ENCODE measurements at regions not wholly inside any gene's neighbourhood (a gene's known extent, or its start where the extent isn't known, plus 50 kb on each side); places are given as distances from the start of the nearest gene placed in this dataset.
"Not testable (repeated sequence)": the region's sequence is repeated elsewhere in the genome, so short reads cannot be mapped to it uniquely, and the experiment has no call there.

DNA sequence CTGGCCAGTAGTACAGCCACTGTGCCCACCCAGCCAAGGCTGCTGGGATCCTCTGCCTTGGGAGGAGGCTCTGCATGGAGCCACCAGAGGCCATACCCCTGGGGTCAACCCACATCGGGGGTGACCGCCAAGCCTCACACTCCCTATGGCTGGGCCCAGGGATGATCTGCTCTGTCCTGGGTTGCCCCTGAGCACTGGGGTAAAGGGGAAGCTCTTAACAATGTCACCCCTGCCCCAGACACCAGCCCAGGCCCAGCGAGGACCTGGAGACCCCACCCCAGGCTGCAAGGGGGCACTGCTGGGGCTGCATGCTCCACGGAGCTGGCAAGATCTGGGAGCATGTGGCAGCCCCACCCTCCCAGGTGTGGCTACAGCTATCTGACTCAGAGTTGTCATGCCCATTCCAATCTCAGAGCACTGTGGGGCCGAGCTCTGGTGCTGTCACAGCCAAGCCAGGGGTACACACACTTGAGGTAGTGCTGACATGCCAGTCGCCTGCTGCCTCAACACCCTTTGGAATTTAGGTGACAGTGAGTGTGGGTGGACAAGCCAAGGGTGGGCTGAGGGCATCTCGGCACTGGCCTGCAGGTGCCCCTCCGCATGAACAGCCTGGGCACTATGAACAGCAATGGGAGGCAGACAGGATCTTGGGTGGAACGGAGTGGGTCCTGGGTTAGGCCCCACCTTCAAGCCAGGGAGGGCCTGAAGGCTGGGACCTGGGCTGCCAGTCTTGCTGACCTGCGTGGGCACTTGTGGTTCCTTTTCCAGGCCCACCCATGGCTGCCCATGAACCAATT lies 427.7 kb downstream of the LRRIQ3 start:
- no peak for DNase-seq (ENCODE audit: low read depth)

DNA sequence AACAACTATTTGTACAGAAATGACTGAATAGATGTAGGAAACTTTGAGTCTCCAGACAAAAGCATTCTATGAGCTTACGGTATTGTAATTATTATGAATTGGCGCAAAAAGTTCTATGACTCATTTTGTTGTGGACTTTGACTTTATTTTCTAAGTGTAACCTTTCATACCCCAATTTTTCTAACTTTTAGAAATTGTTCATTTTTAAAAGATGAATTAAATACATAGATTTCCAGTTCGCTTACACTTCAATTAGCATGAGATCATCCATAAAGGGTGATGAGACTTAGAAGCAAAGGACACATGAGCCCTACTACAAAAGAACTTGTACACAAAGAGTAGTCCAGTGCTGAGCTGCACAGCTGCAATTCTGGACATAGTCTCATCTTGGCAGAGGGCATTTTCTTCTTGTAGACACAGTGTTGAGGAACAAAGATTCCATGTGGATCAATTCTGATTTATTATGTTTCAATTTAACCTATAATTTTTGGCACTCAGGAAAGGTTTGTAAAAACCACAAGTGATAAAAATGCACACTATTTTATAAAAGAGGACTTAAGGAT lies 431.1 kb downstream of the LRRIQ3 start:
- no peak for DNase-seq (ENCODE audit: low read depth)

DNA sequence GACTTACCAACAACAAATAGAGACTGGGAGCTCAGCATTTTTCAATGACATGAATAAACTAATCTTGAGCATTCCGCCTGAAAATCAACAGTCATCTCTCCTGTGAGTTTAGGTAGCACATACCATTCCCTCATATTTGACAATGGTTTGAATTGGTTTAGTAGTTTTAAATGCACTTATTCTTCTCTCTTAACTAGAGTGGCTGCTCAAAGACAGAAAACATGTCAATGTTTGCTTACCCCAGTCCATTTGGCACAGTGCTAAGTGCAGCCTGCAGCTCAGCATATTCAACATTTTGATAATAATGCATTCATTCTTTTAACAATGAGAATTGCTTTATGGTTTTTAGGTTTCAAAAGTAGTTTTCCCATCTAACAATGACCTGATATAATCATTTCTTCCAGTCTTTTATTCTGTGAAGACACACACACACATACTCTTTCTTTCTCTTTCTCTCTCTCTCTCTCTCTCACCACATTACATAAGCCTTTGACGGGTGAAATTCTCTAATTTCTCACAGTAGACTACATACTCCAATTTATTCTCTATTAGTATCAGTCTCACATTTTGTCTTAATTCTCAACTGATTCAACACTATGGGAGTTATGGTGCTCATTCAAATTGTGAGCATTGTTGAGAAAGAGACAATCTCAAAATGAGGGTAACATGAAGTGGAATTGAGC lies 432.3 kb downstream of the LRRIQ3 start:
- DNase-seq (ENCODE audit: low read depth), result no peak

DNA sequence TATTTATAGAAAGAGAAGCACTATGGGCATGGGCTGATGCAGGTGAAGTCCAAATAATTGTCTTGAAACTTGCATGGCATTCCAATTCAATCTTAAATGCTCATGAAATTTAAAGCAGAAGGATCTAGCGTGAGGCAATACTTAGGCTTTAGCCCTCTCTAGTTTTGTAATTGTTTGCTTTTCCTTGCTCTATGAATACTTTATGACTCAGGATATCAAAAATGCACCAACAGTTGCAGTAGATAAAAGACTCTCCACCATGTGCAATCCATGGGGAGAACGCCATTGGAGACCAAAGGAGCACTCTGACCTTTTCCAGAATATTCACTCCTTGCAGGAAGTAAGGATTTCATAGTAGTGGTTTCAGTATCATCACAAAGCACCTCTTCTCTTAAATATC lies 436.4 kb downstream of the LRRIQ3 start:
- DNase-seq (ENCODE audit: low read depth), result peak; percentile 3

DNA sequence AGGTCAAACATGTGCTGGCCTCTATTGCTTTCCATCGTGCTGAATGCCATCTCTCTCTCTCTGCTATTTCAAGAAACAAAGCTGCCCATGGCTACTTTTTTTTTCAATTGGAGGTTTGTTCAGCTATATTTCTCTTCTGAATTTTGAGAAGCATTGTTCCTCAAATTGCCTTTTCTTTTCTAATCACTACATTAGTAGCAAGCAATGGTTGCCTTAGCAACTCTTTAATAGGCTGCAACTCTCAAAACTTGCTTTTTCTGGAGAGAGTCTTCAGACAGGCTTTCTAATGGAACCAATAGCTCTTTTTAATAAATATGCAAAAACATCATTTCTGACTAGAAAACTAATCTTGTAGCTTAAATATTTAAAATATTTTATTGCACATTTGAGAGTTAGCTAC lies 439.0 kb downstream of the LRRIQ3 start:
- no peak for DNase-seq (ENCODE audit: low read depth)

DNA sequence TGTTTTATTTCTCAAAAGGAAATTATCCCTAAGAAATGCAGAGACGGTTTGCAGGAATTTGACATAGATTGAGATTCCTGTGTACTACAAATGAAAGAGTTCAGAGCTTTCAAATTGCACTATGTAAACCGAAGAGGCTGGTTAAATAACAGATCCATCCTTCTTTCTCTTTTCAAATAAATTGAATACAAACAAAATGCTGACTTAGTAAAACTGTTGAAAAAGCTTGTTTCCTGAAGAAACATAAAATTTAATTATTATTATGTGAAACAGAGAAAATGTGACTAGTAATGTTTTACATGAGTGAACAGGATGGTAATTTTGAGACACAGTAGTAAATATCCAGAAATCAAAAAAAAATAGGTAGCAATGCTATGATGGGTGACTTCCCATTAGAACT lies 441.2 kb downstream of the LRRIQ3 start:
- no peak for DNase-seq (ENCODE audit: low read depth)

DNA sequence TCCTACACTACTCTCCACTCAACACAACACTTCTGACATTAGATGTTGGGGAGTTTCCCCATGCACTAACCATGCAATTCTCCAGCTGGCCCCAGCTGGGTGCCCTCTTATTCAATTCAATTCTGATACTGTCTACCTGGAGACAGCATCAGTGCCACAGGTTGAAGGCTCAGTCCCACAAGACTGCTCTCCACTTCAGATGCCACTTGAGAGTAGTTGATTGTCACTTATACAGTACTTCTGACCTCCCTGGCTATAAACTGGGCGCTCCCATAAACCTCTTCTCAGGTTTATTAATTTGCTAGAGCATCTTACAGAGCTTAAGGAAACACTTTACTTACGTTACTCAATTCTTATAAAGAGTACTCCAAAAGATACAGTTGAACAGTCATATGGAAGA lies 442.3 kb downstream of the LRRIQ3 start:
- DNase-seq (ENCODE audit: low read depth), result no peak

DNA sequence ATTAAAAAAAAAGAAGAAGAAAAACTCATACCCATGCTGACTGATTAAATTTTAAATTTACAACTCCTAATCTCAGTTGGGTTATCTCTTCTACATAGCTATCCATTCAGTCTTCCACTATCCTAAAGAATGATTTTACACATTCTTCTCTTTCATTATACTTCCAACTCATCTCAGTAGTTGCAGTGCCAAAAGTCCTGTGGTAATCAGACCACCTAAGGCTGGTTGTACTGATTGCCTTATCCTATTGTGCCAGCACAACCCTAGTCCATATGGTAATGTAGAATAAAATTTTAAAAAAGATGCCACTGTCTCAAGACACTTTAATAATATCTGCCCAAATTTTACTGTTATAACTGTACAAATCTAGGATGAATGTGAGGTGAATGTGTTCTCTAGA lies 448.0 kb downstream of the LRRIQ3 start:
- DNase-seq (ENCODE audit: low read depth), result no peak

DNA sequence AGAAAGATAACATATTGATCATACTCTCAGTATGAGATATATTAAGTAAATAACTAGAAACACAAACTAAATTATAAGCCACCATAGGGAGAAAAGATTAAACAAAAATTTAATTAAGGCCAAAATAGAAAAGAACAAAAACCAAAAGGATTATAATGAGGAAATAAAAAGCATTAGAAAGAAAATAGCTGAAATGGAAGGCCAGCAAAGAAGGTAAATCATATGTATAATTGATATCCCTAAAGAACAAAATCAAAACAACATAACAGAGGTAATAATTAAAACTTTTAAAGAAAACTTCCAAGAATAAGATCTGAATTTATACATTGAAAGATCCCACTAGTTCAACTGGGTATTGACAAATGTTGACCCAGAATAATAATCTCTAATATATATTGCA lies 453.0 kb downstream of the LRRIQ3 start:
- DNase-seq (ENCODE audit: low read depth), result no peak

DNA sequence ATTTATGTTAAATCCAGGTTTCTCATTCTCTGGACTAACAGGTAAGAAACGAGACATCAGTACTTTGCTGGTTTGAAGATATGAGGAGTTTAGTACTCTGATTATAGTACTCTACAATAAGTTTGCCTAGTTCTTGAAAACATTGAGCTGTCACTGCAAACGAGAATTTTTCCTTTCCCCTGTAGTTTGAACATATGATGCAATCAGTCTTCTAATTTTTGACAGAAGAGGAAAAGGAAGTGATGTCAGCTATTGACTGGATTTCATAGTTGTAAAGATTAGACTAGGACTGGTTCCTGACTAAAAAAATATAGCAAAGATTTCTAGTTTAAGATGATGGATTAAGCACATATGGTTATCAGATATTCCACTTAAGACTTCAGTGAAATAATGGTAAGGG lies 461.9 kb downstream of the LRRIQ3 start:
- no peak for DNase-seq (ENCODE audit: low read depth)

DNA sequence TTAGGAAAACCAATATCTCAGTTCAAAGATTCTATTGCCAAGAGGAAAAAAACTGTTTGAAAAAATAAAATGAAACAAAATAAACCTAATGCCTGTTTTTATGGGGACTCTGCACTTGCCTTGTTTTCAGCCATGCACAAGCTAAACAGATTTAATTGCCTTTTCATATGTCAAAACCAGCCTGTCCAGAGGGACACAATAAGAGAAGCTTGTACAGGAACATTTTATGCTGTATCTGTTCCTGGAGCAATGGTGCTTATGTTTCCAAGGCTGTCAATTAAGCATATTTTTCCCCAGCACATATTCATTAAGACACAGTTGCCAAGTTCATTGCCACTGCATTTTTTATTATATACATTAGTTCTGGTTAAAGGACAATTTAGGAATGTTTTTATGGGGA lies 470.9 kb downstream of the LRRIQ3 start:
- no peak for DNase-seq (ENCODE audit: low read depth)

DNA sequence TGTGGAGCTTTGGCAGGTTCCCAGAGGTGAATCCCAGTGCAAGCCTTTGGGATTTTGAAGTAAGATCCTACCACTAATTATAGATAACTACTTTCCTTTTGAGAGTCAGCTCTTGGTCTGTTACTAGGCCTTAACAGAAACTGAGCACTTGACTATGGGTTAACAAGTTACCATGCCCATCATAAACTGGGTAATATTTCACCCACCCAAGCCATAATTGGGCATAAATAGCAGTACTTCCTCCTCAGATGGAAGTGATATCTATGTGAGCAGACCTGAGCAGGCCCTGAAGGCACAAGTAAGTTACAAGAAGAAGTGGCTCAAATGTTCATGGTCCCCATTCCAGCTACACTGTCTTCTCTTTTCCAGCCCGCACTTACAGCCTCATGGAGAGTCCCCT lies 475.9 kb downstream of the LRRIQ3 start:
- DNase-seq (ENCODE audit: low read depth), result no peak

DNA sequence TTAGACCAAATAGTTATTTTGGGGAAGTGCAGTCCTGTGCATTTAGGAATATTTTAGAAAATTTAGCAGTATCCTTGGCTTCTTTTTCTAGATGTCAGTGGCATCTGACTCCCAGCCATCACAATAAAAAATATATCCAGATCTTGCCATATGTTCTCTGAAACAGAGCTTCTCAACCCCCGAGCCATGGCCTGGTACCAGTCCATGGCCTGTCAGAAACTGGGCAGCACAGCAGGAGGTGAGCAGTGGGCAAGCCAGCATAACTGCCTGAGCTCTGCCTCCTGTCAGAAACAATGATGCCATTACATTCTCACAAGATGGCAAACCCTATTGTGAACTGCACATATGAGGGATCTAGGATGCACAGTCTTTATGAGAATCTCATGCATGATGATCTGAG lies 480.0 kb downstream of the LRRIQ3 start:
- no peak for DNase-seq (ENCODE audit: low read depth)

DNA sequence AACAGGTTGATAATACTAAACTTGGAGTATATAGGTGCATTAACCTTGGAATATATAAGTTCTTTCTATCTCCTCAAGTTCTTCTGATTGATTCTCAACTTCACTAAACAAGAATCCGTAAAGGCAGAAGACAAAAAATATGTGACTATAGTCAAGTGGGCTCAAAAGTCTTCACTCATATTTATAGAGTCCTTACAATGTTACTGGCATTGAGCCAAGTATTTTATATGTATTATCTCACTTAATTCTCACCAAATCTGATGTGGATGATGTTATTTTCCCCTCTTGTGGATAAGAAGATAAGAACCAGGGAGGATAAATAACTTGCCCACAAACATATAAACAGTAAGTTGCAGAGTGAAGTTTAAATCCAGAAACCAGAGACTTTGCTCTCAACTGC lies 486.9 kb downstream of the LRRIQ3 start:
- no peak for DNase-seq (ENCODE audit: low read depth)

DNA sequence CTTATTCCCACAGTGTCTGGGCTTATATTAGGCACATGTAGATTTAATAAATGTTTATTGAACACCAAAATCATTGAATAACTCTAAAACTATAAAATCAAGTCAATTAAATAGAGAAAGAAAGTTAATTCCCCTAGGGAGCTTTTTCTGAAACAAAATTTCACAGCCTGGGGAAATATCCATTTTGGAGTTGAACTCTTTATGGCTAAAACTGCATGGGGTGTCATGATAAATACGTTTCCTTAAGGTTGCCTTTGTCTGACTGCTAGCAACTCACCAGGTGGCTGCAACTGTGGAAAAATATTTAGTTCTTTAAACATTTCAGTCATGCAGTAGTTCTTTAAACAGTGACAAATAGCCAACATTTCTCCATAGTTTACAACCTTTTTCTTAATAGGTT lies 496.1 kb downstream of the LRRIQ3 start:
- DNase-seq (ENCODE audit: low read depth), result no peak

DNA sequence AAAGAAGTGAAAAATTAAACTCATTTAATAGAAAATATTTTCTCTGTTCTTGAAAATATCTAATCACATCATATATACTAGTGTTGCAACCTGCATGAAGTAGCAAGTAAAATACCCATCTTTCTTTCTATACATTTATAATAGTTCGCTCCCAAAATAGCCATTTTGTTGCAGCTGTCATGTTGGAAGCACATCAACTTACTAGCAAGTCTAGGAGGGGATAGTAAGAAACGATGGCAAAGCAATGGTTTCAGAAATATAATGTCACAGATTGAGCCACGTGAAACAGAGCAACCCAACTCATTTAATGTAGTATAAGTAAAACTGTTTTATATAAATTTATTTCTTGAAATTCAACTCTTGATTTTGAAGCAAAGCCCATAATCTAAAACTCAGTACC lies 521.8 kb downstream of the LRRIQ3 start:
- DNase-seq (ENCODE audit: low read depth), result no peak

DNA sequence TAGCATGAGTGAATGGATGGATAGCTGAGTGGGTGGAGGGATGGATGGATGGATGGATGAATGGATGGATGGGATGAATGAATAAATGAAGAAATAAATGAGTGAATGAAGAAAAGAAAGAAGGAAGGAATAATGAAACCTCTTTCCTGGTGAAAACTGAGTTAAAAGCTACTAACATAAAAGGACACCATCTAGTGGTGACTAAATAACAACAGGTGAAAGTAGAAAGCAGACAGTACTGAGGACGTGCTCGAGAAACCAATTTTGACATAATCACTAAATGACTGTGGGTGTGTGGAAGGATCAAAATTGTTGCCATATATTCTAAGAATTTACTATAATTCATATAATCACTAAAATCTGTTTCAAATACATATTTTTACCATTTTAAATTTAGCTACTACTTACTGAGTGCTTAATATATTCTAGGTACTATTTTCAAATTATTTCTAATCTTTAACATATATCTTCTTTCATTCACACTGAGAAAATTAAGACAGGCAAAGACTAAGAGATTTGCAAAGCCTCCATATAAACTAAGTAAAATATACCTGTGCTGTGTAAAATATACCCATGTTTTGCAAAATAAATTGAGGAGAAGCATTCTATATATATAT lies 522.9 kb downstream of the LRRIQ3 start:
- peak; percentile 29 for DNase-seq (ENCODE audit: low read depth)

DNA sequence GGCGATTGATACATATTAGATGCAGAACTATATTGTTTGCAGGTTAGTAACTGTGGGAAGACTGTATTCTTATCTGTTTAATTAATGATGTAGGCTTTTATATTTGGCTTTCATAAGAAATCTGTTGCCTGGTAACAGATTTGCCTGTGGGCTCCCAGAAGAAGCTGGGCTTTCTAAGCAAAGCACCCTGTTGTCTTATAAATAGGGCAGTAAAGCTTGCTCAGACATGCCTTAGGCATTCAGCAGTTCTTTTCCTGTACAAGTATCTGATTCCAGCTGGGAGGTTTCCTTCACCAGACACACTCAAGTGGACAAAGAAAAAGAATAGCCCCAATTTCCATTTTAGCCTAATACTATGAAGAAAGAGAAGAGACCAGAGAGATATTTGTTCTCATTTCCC lies 524.0 kb downstream of the LRRIQ3 start:
- DNase-seq (ENCODE audit: low read depth), result no peak

DNA sequence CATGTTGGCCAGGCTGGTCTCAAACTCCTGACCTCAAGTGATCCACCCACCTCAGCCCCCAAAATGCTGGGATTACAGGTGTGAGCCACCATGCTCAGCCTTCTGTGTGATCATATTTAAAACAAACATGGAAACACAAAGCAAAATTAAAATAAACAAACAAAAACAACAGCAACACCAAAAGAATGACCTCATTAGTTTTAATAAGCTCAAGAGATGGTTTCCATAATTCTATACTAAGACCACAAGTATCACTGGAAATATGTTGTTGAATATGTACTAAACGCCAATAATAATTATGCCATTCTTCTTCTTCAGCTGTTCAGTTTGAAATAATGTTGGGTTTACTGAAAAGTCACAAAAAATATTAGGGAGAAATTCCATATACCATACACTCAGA lies 526.4 kb downstream of the LRRIQ3 start:
- DNase-seq (ENCODE audit: low read depth), result no peak

DNA sequence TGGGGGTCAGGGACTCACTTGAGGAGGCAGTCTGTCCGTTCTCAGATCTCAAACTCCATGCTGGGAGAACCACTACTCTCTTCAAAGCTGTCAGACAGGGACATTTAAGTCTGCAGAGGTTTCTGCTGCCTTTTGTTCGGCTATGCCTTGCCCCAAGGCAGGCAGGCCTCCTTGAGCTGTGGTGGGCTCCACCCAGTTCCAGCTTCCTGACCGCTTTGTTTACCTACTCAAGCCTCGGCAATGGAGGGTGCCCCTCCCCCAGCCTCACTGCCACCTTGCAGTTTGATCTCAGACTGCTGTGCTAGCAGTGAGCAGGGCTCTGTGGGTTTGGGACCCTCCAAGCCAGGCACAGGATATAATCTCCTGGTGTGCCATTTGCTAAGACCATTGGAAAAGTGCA lies 530.0 kb downstream of the LRRIQ3 start:
- DNase-seq (ENCODE audit: low read depth), result not testable (repeated sequence)

DNA sequence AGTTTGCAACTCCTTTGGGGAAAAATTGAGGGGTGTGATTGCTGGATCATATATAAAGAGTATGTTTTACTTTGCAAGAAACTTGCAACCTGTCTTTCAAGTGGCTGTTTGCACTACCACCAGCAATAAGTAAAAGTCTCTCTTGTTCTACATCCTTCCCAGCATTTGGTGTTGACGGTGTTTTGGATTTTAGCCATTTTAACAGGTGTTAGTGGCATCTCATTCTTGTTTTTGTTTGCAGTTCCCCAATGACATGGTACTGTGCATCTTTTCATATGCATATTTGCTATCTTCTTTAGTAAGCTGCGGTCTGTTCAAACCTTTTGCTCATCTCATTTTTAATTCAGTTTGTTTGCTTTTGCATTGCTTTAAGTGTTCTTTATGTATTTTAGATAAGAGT lies 535.5 kb downstream of the LRRIQ3 start:
- no peak for DNase-seq (ENCODE audit: low read depth)

DNA sequence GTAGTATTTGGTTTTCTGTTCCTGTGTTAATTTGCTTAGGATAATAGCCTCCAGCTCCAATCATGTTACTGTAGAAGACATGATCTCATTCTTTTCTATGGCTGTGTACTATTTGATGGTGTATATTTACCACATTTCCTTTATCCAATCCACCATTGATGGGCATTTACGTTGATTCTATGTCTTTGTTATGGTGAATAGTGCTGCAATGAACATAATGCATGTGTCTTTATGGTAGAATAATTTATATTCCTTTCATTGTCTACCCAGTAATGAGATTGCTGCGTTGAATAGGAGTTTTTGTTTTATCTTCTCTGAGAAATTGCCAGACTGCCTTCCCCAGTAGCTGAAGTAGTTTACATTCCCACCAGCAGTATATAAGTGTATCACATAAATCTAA lies 538.8 kb downstream of the LRRIQ3 start:
- no peak for DNase-seq (ENCODE audit: low read depth)

DNA sequence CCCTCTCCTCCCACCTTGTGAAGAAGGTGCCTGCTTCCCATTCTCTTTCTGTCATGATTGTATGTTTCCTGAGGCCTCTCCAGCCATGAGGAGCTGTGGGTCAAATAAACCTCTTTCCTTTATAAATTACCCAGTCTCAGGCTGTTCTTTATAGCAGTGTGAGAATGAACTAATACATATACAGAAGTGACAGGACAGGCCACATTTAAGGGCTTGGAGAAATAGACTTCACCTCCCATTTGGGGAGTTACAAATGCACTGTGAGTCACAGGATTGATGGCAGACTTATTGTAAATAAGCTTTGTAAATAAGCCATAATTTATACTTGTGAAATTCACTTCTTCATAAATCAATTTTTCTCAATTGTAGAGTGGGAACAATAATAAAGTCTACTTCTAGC lies 543.3 kb downstream of the LRRIQ3 start:
- DNase-seq (ENCODE audit: low read depth), result no peak
